ENCODE measurements at regions not wholly inside any gene's neighbourhood (a gene's known extent, or its start where the extent isn't known, plus 50 kb on each side); places are given as distances from the start of the nearest gene placed in this dataset.

- no peak for TF ChIP-seq CTCF (IDR thresholded peaks at IDR 0.05; ENCODE audit: low read length)
- TF ChIP-seq EZH2 (optimal IDR thresholded peaks at IDR 0.05; ENCODE audit: low read depth, low read length) = no peak
- no peak for TF ChIP-seq EZH2phosphoT487 (IDR thresholded peaks at IDR 0.05; ENCODE audit: low read length)
Measured at GRCh38 chr13:66159511-66159910, 1070.6 kb downstream of the PCDH9 start.

All from MM.1S (cell line).